Fibroblast of villous mesenchyme (primary cell): ENCODE measurements at regions not wholly inside any gene's neighbourhood (a gene's known extent, or its start where the extent isn't known, plus 50 kb on each side); places are given as distances from the start of the nearest gene placed in this dataset.

Experiments
- DNase-seq: peaks from one replicate; pipeline ENCODE4 v3.0.0-alpha.2; 2010; ENCODE audit warnings: low read depth
- H3K4me3 ChIP-seq: 2 replicates; pipeline ENCODE4 v1.5.1; 2011; ENCODE audit warnings: low read depth, mild to moderate bottlenecking, low read length
- CTCF ChIP-seq: IDR thresholded peaks from 2 replicates; pipeline ENCODE4 v1.5.1; 2012; ENCODE audit warnings: low read depth, mild to moderate bottlenecking, low read length; ENCODE audit not compliant: insufficient read depth

GRCh38 chr16:72422308-72422897 is 250.4 kb upstream of the PMFBP1 start:
- no peak overlapping the region for H3K4me3 ChIP-seq
- no peak for DNase-seq
- TF ChIP-seq CTCF: no peak

GRCh38 chr16:72419638-72420037 is 247.7 kb upstream of the PMFBP1 start:
- DNase-seq: no peak
- no peak for TF ChIP-seq CTCF
- no peak overlapping the region for H3K4me3 ChIP-seq

GRCh38 chr16:72415379-72415778 is 243.4 kb upstream of the PMFBP1 start:
- DNase-seq: no peak
- no peak overlapping the region for H3K4me3 ChIP-seq
- no peak for TF ChIP-seq CTCF

GRCh38 chr16:72410492-72410891 is 238.5 kb upstream of the PMFBP1 start:
- no peak overlapping the region for H3K4me3 ChIP-seq
- no peak for DNase-seq
- TF ChIP-seq CTCF: no peak

GRCh38 chr16:72409423-72409822 is 237.5 kb upstream of the PMFBP1 start:
- DNase-seq: no peak
- TF ChIP-seq CTCF: no peak
- H3K4me3 ChIP-seq: no peak overlapping the region

GRCh38 chr16:72406390-72406789 is 234.4 kb upstream of the PMFBP1 start:
- no peak overlapping the region for H3K4me3 ChIP-seq
- DNase-seq: no peak
- TF ChIP-seq CTCF: no peak

GRCh38 chr16:72404299-72404698 is 232.3 kb upstream of the PMFBP1 start:
- H3K4me3 ChIP-seq: no peak overlapping the region
- TF ChIP-seq CTCF: no peak
- DNase-seq: no peak
